Skeletal muscle tissue (tissue), 3 donors: ENCODE measurements at regions not wholly inside any gene's neighbourhood (a gene's known extent, or its start where the extent isn't known, plus 50 kb on each side); places are given as distances from the start of the nearest gene placed in this dataset.

Experiments
- H3K27ac ChIP-seq: one replicate; pipeline ENCODE4 v1.7.0; 2013; ENCODE audit warnings: mild to moderate bottlenecking, low read depth, low read length, inconsistent platforms
- H3K27me3 ChIP-seq, 3 donors: one replicate each; pipeline ENCODE4 v1.7.0; 2013; ENCODE audit warnings: low read length in 3 of 3; ENCODE audit not compliant: control insufficient read depth in 3 of 3, insufficient read depth in 3 of 3
- H3K36me3 ChIP-seq, 3 donors: one replicate each; pipeline ENCODE4 v1.7.0; 2013; ENCODE audit warnings: low read length in 3 of 3; ENCODE audit not compliant: control insufficient read depth in 3 of 3, insufficient read depth in 3 of 3
- H3K4me1 ChIP-seq, 3 donors: one replicate each; pipeline ENCODE4 v1.7.0; 2013; ENCODE audit warnings: low read length in 3 of 3, mild to moderate bottlenecking in 3 of 3; ENCODE audit not compliant: control insufficient read depth in 3 of 3, insufficient read depth in 3 of 3
- H3K4me3 ChIP-seq, 3 donors: one replicate each; pipeline ENCODE4 v1.7.0; 2013; ENCODE audit warnings: low read length in 3 of 3
- H3K9ac ChIP-seq, 3 donors: one replicate each; pipeline ENCODE4 v1.7.0; 2013; ENCODE audit warnings: low read length in 3 of 3, mild to moderate bottlenecking in 3 of 3, moderate library complexity in 2 of 3, low read depth in 1 of 3
- H3K9me3 ChIP-seq, 3 donors: one replicate each; pipeline ENCODE4 v1.7.0; 2013; ENCODE audit warnings: low read length in 3 of 3; ENCODE audit not compliant: control insufficient read depth in 3 of 3
- donor health status: Osteomylitis.

DNA sequence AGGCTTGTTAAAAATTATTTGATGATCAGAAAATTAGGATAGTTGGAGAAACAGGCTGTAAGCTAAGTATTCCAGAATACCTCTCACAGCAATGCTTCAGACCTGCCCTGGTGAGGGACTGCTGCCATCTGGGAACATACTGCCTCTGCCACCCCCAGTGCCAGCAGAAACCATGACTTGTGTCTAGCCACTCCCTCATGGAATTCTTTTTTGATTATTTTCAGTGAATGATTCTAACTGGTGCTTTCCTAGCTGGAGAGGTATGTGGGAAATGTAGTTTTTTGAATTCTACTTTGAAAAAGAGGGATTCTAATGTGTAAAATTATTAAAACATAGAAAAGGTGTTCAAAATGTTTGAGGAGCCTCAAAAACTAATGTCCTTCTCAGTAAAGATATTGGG, 126.3 kb downstream of the HMHB1 start:
- H3K4me1 ChIP-seq = no peaks in the 10 kb centered on the region
- peaks cover 0 to 3% (median 0%) of the 10 kb centered on the region in 3 donors for H3K9me3 ChIP-seq
- H3K27ac ChIP-seq = no peak overlapping the region
- no peak overlapping the region for H3K9ac ChIP-seq
- no peaks in the 10 kb centered on the region for H3K36me3 ChIP-seq
- H3K4me3 ChIP-seq = no peak overlapping the region
- no peaks in the 10 kb centered on the region for H3K27me3 ChIP-seq

- no peak overlapping the region for H3K4me3 ChIP-seq
- no peak overlapping the region for H3K27ac ChIP-seq
- H3K9me3 ChIP-seq = peaks cover 0 to 4% (median 0%) of the 10 kb centered on the region in 3 donors
- no peak overlapping the region for H3K9ac ChIP-seq
- no peaks in the 10 kb centered on the region for H3K27me3 ChIP-seq
- no peaks in the 10 kb centered on the region for H3K36me3 ChIP-seq
- no peaks in the 10 kb centered on the region for H3K4me1 ChIP-seq
Measured at GRCh38 chr5:143946837-143947236, 134.9 kb downstream of the HMHB1 start.

- no peaks in the 10 kb centered on the region for H3K4me1 ChIP-seq
- peaks cover 0 to 4% (median 0%) of the 10 kb centered on the region in 3 donors for H3K9me3 ChIP-seq
- no peak overlapping the region for H3K4me3 ChIP-seq
- H3K36me3 ChIP-seq = no peaks in the 10 kb centered on the region
- no peak overlapping the region for H3K9ac ChIP-seq
- no peak overlapping the region for H3K27ac ChIP-seq
- no peaks in the 10 kb centered on the region for H3K27me3 ChIP-seq
Measured at GRCh38 chr5:143947313-143947712, 135.4 kb downstream of the HMHB1 start.

DNA sequence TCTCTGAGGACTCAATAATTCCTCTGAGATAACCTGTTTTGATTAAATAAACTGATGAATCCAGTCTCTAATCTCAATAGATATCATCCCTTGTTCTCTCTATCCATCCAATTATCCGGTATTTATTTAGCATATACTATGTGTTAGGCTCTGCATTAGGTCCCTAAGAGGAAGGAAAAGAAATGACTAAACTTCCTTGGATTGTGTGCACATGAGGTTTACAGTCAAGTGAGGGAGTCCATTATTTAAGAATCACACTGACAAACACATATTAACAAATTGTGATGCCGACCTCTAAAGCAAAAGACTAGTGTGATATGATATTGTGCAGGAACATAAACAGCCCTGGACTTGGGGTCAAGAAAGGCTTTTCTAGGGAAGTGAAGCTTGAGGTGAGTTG, 140.8 kb downstream of the HMHB1 start:
- no peaks in the 10 kb centered on the region for H3K27me3 ChIP-seq
- no peak overlapping the region for H3K9ac ChIP-seq
- H3K36me3 ChIP-seq = no peaks in the 10 kb centered on the region
- no peaks in the 10 kb centered on the region for H3K4me1 ChIP-seq
- H3K4me3 ChIP-seq = no peak overlapping the region
- H3K27ac ChIP-seq = no peak overlapping the region
- no peaks in the 10 kb centered on the region for H3K9me3 ChIP-seq

DNA sequence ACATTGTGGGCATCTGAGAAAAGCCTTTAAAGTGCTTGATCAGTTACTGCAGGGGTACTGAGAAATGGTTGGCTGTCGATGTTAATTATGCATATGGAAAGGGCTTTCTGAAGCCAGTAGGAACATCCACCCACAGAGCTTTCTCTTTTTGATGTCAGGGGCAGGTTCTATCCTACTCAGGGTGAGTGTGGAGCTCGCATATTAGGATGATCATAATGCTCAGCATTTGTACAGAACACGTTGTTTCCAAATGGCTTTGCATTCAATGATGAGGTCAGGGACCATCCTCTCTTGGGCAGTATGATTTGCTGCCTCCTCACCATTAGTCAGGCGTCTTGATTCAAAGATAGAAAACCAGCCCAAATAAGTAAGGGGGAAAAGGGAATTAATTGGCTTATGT, 141.9 kb downstream of the HMHB1 start:
- H3K27ac ChIP-seq = no peak overlapping the region
- no peaks in the 10 kb centered on the region for H3K9me3 ChIP-seq
- H3K9ac ChIP-seq = no peak overlapping the region
- H3K36me3 ChIP-seq = no peaks in the 10 kb centered on the region
- no peaks in the 10 kb centered on the region for H3K4me1 ChIP-seq
- H3K27me3 ChIP-seq = no peaks in the 10 kb centered on the region
- H3K4me3 ChIP-seq = no peak overlapping the region

- Histone ChIP-seq H3K27me3 (no peaks in the 10 kb centered on the region), H3K4me1 (no peaks in the 10 kb centered on the region), H3K27ac (no peak overlapping the region), H3K9ac (no peak overlapping the region), H3K9me3 (no peaks in the 10 kb centered on the region), H3K4me3 (no peak overlapping the region), H3K36me3 (no peaks in the 10 kb centered on the region)
Measured at GRCh38 chr5:143955141-143955540, 143.2 kb downstream of the HMHB1 start.

DNA sequence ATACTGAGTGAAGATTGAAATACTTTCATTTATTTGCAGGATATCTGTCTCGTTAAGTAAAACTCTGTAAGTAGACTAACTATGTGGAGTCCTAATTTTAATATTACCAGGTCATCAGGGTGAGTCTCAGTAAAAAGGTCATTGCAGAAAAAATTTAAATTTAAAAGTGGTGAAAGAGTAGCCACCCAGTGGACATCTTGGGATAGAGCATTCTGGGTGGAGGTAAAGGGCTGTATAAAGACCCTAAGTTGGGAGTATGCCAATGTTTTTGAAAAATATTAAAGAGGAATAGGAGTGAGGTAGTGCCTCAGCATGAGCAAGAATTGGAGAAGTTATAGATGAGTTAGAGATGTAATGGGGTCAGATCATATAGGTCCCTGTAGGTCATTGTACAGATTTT, 145.5 kb downstream of the HMHB1 start:
- Histone ChIP-seq H3K9me3 (no peaks in the 10 kb centered on the region), H3K4me3 (no peak overlapping the region), H3K27ac (no peak overlapping the region), H3K36me3 (no peaks in the 10 kb centered on the region), H3K27me3 (no peaks in the 10 kb centered on the region), H3K4me1 (no peaks in the 10 kb centered on the region), H3K9ac (no peak overlapping the region)

- no peak overlapping the region for H3K9ac ChIP-seq
- no peak overlapping the region for H3K4me3 ChIP-seq
- no peaks in the 10 kb centered on the region for H3K4me1 ChIP-seq
- no peaks in the 10 kb centered on the region for H3K9me3 ChIP-seq
- H3K27ac ChIP-seq = no peak overlapping the region
- H3K36me3 ChIP-seq = no peaks in the 10 kb centered on the region
- no peaks in the 10 kb centered on the region for H3K27me3 ChIP-seq
Measured at GRCh38 chr5:143962201-143962600, 150.2 kb downstream of the HMHB1 start.

DNA sequence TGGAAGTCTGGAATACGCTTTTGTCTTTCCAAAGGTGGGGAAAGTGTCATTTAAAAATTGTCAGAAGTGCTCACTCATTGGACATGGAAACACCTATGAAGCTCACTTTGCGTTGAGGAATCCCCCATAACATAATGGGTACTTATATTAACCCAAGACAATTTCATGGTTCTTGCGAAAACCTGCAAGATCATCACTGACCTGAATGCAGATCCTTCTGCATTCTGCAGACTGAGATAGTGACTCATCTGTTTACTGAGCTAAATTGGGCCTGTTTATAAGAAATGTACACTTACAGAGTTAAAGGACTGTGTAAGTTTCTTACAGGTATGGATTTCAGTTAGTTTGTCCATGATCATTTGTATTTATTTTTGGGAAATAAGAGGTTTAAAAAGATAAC, 153.0 kb downstream of the HMHB1 start:
- H3K27me3 ChIP-seq = no peaks in the 10 kb centered on the region
- no peaks in the 10 kb centered on the region for H3K4me1 ChIP-seq
- no peaks in the 10 kb centered on the region for H3K9me3 ChIP-seq
- H3K4me3 ChIP-seq = no peak overlapping the region
- no peak overlapping the region for H3K27ac ChIP-seq
- H3K9ac ChIP-seq = no peak overlapping the region
- H3K36me3 ChIP-seq = no peaks in the 10 kb centered on the region

DNA sequence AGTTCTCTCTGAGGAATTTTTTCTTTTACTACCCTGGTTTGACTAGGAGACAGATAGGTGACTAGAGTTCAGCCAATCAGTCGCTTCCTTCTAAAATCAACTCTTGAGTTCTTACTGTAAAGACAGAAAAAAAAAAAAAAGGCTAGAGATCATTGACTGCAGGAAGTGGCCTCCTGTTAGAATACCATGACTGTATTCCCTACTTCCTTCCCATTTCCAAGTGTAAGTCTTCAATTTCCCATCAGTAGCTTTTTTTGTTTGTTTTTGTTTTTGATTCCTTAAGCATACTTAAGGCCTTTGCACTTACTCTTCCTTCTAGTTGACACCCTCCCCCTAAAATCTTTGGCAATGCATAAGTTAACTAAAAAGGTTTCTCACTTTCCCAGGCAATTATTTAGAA, 154.3 kb downstream of the HMHB1 start:
- no peaks in the 10 kb centered on the region for H3K9me3 ChIP-seq
- no peak overlapping the region for H3K27ac ChIP-seq
- no peaks in the 10 kb centered on the region for H3K4me1 ChIP-seq

More for the DNA sequence above, 154.3 kb downstream of the HMHB1 start:
- Histone ChIP-seq H3K27me3 (no peaks in the 10 kb centered on the region), H3K9ac (no peak overlapping the region), H3K4me3 (no peak overlapping the region), H3K36me3 (no peaks in the 10 kb centered on the region)
